ENCODE measurements at regions not wholly inside any gene's neighbourhood (a gene's known extent, or its start where the extent isn't known, plus 50 kb on each side); places are given as distances from the start of the nearest gene placed in this dataset.

GRCh38 chr11:112537846-112538330 lies 277.2 kb upstream of the PLET1 start:
- TF ChIP-seq EZH2 (IDR thresholded peaks at IDR 0.05; ENCODE audit: borderline replicate concordance, low read depth, low read length, severe bottlenecking) (no peak), POLR2A (IDR thresholded peaks at IDR 0.05; ENCODE audit: low read depth, low read length) (no peak), FOS (IDR thresholded peaks at IDR 0.05; ENCODE audit: borderline replicate concordance, insufficient read depth, low read length) (no peak), POLR2AphosphoS5 (IDR thresholded peaks at IDR 0.05; ENCODE audit: insufficient read depth, low read depth, low read length) (no peak), MAX (IDR thresholded peaks at IDR 0.05; ENCODE audit: insufficient read depth, insufficient read length) (no peak), JUN (IDR thresholded peaks at IDR 0.05; ENCODE audit: borderline replicate concordance, insufficient read depth, insufficient read length, low read depth) (no peak)
- TF ChIP-seq, protein P1, sequence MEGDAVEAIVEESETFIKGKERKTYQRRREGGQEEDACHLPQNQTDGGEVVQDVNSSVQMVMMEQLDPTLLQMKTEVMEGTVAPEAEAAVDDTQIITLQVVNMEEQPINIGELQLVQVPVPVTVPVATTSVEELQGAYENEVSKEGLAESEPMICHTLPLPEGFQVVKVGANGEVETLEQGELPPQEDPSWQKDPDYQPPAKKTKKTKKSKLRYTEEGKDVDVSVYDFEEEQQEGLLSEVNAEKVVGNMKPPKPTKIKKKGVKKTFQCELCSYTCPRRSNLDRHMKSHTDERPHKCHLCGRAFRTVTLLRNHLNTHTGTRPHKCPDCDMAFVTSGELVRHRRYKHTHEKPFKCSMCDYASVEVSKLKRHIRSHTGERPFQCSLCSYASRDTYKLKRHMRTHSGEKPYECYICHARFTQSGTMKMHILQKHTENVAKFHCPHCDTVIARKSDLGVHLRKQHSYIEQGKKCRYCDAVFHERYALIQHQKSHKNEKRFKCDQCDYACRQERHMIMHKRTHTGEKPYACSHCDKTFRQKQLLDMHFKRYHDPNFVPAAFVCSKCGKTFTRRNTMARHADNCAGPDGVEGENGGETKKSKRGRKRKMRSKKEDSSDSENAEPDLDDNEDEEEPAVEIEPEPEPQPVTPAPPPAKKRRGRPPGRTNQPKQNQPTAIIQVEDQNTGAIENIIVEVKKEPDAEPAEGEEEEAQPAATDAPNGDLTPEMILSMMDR (IDR thresholded peaks at IDR 0.05; ENCODE audit: extremely low read depth in 1 of 2, insufficient read depth in 1 of 2, low read depth in 1 of 2, low read length in 2 of 2): no peak
